BLaER1 (cell line): ENCODE measurements at regions not wholly inside any gene's neighbourhood (a gene's known extent, or its start where the extent isn't known, plus 50 kb on each side); places are given as distances from the start of the nearest gene placed in this dataset.

ENCODE experiments used
- H3K27ac ChIP-seq: shearing (Covaris generic); formaldehyde crosslinking; 2 replicates; pipeline ENCODE4 v1.8.1; 2022
- H3K27me3 ChIP-seq: shearing (Covaris generic); formaldehyde crosslinking; 2 replicates; pipeline ENCODE4 v1.8.1; 2022
- H3K36me3 ChIP-seq: shearing (Covaris generic); formaldehyde crosslinking; 2 replicates; pipeline ENCODE4 v1.8.1; 2022
- H3K4me1 ChIP-seq: shearing (Covaris generic); formaldehyde crosslinking; 2 replicates; pipeline ENCODE4 v1.8.1; 2022
- H3K4me2 ChIP-seq: shearing (Covaris generic); formaldehyde crosslinking; 2 replicates; pipeline ENCODE4 v1.8.1; 2022
- H3K4me3 ChIP-seq: shearing (Covaris generic); formaldehyde crosslinking; 2 replicates; pipeline ENCODE4 v1.8.1; 2022
- H3K9ac ChIP-seq: shearing (Covaris generic); formaldehyde crosslinking; 2 replicates; pipeline ENCODE4 v1.8.1; 2022
- H3K9me3 ChIP-seq: shearing (Covaris generic); formaldehyde crosslinking; 2 replicates; pipeline ENCODE4 v1.8.1; 2022
- H4K20me1 ChIP-seq: shearing (Covaris generic); formaldehyde crosslinking; 2 replicates; pipeline ENCODE4 v1.8.1; 2022
- Cebpa-rat ChIP-seq: shearing (Covaris generic); IDR thresholded peaks from 2 replicates; pipeline ENCODE4 v1.8.1; 2022

DNA sequence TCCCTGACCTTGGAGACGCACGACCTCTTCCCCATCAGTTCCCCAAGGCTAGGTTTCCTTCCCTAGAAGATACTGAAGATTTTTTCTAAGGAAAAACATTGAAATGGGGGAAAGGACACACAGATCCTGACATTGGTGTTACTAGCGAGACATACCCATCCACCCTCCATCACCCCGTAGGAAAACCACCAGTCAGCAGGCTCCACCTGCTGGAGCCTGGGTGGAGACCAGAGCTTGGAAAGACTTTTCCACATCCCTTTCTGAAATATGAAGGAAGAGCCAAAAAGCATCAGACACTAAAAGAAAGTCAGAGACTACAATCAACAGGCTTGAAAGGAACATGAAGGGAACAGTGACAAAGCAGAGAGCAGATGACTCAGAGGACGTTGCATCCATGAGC is 638.0 kb downstream of the IRX1 start:
- H3K27me3 ChIP-seq: no peaks in the 10 kb centered on the region
- H3K4me1 ChIP-seq: peaks cover 31% of the 10 kb centered on the region
- peaks cover 28% of the 10 kb centered on the region for H3K9me3 ChIP-seq
- no peak overlapping the region for H3K4me3 ChIP-seq
- TF ChIP-seq Cebpa-rat: no peak
- H4K20me1 ChIP-seq: no peaks in the 10 kb centered on the region
- no peak overlapping the region for H3K4me2 ChIP-seq
- no peak overlapping the region for H3K9ac ChIP-seq
- no peaks in the 10 kb centered on the region for H3K36me3 ChIP-seq
- H3K27ac ChIP-seq: no peak overlapping the region

DNA sequence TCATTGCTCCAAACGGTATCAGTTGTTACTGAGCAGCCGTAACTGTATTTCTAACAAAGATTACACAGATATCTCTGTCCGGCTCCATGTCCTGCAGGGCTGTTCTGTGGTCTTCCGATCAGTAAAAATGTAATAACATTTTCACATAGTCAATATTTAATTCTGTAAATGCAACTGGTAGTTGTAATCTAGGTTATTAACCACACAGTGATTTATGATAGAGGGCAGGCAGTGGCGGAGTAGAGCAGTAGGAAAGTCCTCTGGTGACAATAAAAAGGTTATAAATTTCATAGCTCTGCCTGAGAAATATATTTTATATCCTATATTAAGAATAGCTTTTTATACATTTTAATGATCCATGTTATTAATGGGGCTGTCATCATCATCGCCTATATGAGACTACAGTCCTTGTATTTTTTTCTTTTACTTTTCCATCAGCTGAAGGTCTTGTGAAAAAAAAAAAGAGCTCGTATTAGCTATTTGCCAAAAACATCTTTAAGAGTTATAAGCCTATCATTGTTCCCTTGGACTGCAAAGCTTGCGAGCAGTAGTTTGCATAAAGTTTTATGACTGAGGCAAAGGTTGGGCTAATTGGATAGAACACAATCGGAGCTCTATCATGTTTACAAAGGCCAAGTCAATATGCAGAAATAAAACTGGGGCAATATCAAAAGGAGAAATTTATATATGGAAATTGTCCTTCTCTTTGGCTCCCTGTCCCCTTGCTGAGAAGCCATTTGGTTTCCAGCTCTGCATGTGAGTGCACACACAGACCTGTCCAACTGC is 648.0 kb downstream of the IRX1 start:
- Histone ChIP-seq H3K27me3 (no peaks in the 10 kb centered on the region), H3K9ac (no peak overlapping the region), H3K4me2 (no peak overlapping the region), H4K20me1 (no peaks in the 10 kb centered on the region), H3K27ac (no peak overlapping the region), H3K9me3 (no peaks in the 10 kb centered on the region), H3K4me3 (no peak overlapping the region), H3K4me1 (no peaks in the 10 kb centered on the region), H3K36me3 (no peaks in the 10 kb centered on the region)
- TF ChIP-seq Cebpa-rat: no peak

DNA sequence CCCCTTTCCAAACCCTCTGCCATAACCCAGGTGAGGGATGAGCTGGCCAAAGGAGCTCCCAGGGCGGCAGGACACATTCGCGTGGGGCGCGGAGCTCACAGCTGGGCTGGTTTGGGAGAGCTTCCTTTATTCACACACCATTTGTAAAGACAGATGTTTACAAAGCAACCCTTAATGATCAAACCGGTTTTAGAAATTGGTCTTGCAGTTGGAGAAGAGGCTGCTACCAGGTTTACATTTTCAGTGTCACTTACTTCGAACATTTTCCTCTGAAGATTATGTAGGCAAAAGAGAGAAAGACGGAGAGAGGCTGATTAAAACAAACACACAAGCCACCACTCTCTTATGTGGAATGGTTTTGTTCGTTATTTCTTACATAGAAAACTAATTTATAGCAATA is 648.7 kb downstream of the IRX1 start:
- TF ChIP-seq Cebpa-rat: no peak
- Histone ChIP-seq H3K27ac (no peak overlapping the region), H3K36me3 (no peaks in the 10 kb centered on the region), H3K4me3 (no peak overlapping the region), H3K4me2 (no peak overlapping the region), H3K27me3 (no peaks in the 10 kb centered on the region), H3K4me1 (no peaks in the 10 kb centered on the region), H3K9me3 (no peaks in the 10 kb centered on the region), H3K9ac (no peak overlapping the region), H4K20me1 (no peaks in the 10 kb centered on the region)

DNA sequence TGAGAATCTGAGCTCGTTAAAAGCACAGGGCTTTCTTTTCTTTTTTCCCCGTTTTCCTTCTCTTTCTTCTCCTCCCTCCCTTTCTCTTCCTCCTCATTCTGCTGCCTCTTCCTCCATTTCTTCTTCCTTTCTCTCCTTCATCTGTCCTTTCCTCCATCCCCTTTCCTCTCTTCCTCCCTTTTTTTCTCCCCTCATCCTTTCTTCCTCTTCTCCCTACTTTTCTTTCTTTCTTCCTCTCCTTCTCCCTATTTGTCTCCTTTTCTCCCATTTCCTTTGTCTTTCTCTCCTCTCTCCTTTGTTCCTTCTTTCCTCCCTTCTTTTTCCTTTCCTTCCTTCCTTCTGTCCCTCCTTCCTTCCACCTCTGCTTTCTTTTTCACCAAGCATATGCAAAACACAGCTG is 649.4 kb downstream of the IRX1 start:
- Histone ChIP-seq H3K36me3 (no peaks in the 10 kb centered on the region), H3K4me2 (no peak overlapping the region), H3K4me1 (no peaks in the 10 kb centered on the region), H3K4me3 (no peak overlapping the region), H3K27ac (no peak overlapping the region), H4K20me1 (no peaks in the 10 kb centered on the region), H3K9ac (no peak overlapping the region), H3K9me3 (no peaks in the 10 kb centered on the region), H3K27me3 (no peaks in the 10 kb centered on the region)
- no peak for TF ChIP-seq Cebpa-rat

DNA sequence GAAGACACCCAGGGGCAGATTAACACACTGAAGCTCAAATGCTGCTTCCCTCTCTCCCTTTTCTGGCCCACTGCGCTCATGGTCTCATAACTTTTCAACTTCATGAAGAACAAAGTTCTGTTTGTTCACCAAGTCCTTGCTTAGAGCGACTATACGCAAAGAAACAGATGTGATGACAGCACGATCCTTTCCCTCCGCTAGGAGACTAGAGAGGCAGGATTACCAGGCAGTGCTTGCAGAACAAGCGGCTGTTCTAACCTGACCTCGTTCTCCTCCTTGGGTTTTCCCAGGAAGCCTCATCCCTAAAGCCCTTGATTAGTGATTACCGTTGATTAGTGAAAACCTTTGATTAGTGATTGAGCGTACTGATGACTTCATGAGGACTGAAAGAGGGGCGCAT is 649.9 kb downstream of the IRX1 start:
- H3K4me1 ChIP-seq: no peaks in the 10 kb centered on the region
- no peak overlapping the region for H3K4me2 ChIP-seq
- no peaks in the 10 kb centered on the region for H3K9me3 ChIP-seq
- no peak overlapping the region for H3K27ac ChIP-seq
- no peak overlapping the region for H3K9ac ChIP-seq
- H3K27me3 ChIP-seq: no peaks in the 10 kb centered on the region
- H4K20me1 ChIP-seq: no peaks in the 10 kb centered on the region
- TF ChIP-seq Cebpa-rat: no peak
- no peak overlapping the region for H3K4me3 ChIP-seq
- H3K36me3 ChIP-seq: no peaks in the 10 kb centered on the region

DNA sequence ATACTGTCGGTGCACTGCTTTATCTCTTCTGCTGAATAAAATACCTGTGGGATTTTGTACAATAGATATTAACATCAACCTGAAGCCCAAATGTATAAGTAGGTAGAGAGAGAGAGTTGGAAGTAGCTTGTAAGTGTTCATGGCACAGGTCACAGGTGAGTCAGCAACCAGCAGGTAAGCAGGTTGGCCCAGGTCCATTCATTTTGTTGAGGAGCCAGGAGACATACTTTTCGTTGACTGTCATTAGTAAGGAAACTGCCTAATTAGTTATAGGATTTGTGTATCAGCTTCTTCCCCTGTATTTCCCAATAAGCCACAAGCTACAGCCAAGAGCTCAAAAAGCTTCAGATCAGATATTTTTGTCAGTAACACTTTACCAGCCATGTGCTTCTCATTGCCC is 650.8 kb downstream of the IRX1 start:
- TF ChIP-seq Cebpa-rat: no peak

DNA sequence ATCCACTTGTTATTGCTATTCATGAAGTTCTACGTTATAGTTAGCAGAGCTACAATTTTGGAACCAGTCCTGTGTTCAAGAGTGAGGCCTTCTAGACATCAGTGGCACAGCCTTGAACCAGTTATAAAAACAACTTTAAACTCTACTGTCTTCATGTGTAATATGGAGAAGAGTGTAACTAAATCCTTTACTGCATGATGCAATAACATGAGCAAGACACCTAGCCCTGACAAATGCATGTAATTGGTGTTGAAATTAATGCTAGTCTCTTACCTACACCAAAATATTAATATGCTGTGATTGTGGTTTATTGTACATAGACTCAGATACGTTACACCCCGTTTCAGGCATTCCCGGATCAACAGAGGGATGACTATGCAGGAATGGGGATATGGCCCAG is 654.6 kb downstream of the IRX1 start:
- Histone ChIP-seq H3K36me3 (no peaks in the 10 kb centered on the region), H3K4me1 (no peaks in the 10 kb centered on the region), H3K9me3 (no peaks in the 10 kb centered on the region), H3K27me3 (no peaks in the 10 kb centered on the region), H3K4me2 (no peak overlapping the region), H4K20me1 (no peaks in the 10 kb centered on the region), H3K9ac (no peak overlapping the region), H3K27ac (no peak overlapping the region), H3K4me3 (no peak overlapping the region)
- TF ChIP-seq Cebpa-rat: no peak

More for the DNA sequence above, 650.8 kb downstream of the IRX1 start:
- H3K27me3 ChIP-seq: no peaks in the 10 kb centered on the region
- H3K4me3 ChIP-seq: no peak overlapping the region
- no peaks in the 10 kb centered on the region for H3K9me3 ChIP-seq
- H3K9ac ChIP-seq: no peak overlapping the region
- H3K27ac ChIP-seq: no peak overlapping the region
- no peak overlapping the region for H3K4me2 ChIP-seq
- H3K4me1 ChIP-seq: no peaks in the 10 kb centered on the region
- H3K36me3 ChIP-seq: no peaks in the 10 kb centered on the region
- H4K20me1 ChIP-seq: no peaks in the 10 kb centered on the region

DNA sequence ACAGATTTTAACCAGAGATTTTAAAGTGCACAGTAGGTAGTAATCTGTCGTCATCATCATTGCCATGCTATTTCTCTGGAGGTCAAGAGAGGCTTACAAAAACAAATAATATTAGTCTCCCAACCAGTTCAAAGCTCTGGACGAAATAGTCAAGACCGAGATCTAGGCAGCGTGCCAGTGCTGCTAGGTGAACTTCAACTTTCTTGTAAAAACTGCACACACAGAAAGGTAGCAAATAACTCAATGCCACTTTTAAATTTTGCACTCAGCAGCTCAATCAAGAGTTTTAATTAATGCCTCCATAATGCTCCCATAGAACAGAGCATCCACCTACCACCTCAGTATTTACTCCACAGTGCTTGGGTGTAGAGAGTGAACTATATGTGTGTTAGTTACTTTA is 656.8 kb downstream of the IRX1 start:
- H3K4me1 ChIP-seq: no peaks in the 10 kb centered on the region
- H3K27ac ChIP-seq: no peak overlapping the region
- no peak for TF ChIP-seq Cebpa-rat
- no peaks in the 10 kb centered on the region for H4K20me1 ChIP-seq
- no peaks in the 10 kb centered on the region for H3K36me3 ChIP-seq
- H3K9ac ChIP-seq: no peak overlapping the region
- H3K4me2 ChIP-seq: no peak overlapping the region
- no peaks in the 10 kb centered on the region for H3K27me3 ChIP-seq
- no peak overlapping the region for H3K4me3 ChIP-seq
- no peaks in the 10 kb centered on the region for H3K9me3 ChIP-seq

DNA sequence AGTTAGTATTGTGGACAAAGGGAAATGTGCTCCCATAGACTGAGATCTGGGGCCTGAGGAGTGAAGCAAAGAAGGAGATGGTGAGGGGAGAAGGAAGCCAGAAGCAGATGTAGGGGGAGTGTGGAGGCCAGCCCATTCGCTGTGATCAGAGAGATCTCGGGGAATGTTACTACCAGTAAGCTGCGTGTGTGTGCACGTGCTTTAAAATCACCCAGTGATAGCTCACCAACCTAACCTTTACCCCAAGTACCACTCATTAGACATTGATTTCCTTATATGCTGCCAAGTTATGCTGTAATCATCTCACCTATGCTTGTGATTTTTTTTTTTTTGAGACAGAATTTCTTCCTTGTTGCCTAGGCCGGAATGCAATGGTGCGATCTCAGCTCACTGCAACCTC is 659.1 kb downstream of the IRX1 start:
- Histone ChIP-seq H3K9me3 (no peaks in the 10 kb centered on the region), H3K36me3 (no peaks in the 10 kb centered on the region), H3K4me1 (no peaks in the 10 kb centered on the region), H3K4me3 (no peak overlapping the region), H4K20me1 (no peaks in the 10 kb centered on the region), H3K4me2 (no peak overlapping the region), H3K27me3 (no peaks in the 10 kb centered on the region), H3K9ac (no peak overlapping the region), H3K27ac (no peak overlapping the region)
- no peak for TF ChIP-seq Cebpa-rat

DNA sequence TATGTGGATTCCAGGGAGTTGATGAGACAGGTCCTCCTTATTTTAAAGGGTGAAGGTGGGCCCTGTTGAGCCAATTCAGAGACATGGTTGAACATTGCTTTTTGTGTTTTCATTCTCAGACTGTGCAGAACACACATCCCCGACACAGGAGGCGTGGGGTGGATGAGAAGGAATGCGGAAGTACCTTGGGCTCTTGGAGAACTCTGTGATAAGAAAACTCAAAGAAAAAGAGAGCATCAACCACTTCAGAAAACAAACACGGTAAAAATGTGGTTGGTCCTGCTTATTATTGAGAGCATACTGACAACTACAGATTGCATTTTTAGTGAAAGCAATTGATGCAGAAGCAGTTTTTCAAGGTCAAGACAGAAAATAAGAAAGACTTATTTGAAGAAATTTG is 659.8 kb downstream of the IRX1 start:
- Histone ChIP-seq H3K4me3 (no peak overlapping the region), H3K9ac (no peak overlapping the region), H3K36me3 (no peaks in the 10 kb centered on the region), H3K27me3 (no peaks in the 10 kb centered on the region), H3K27ac (no peak overlapping the region), H4K20me1 (no peaks in the 10 kb centered on the region), H3K9me3 (no peaks in the 10 kb centered on the region), H3K4me1 (no peaks in the 10 kb centered on the region), H3K4me2 (no peak overlapping the region)
- no peak for TF ChIP-seq Cebpa-rat

DNA sequence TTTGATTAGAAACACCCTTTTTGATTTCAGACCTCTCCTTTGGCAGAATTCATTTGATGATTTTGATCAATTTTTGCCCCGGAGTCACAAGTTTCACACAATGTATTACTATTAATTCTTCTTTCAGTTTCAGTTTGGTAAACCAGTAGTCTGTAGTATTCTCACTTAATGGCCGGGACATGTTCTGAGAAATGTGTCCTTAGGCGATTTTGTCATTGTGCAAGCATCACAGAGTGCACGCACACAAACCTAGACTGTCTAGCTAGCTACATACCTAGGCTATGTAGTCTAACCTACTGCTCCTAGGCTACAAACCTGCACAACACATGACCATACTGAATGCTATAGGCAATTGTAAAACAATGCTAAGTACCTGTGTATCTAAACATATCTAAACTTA is 662.5 kb downstream of the IRX1 start:
- no peak overlapping the region for H3K4me2 ChIP-seq
- H3K27ac ChIP-seq: no peak overlapping the region
- no peak overlapping the region for H3K9ac ChIP-seq
- no peaks in the 10 kb centered on the region for H4K20me1 ChIP-seq
- no peak for TF ChIP-seq Cebpa-rat
- H3K9me3 ChIP-seq: no peaks in the 10 kb centered on the region
- H3K36me3 ChIP-seq: no peaks in the 10 kb centered on the region
- H3K4me3 ChIP-seq: no peak overlapping the region
- H3K27me3 ChIP-seq: no peaks in the 10 kb centered on the region
- H3K4me1 ChIP-seq: no peaks in the 10 kb centered on the region
